ENCODE measurements at regions not wholly inside any gene's neighbourhood (a gene's known extent, or its start where the extent isn't known, plus 50 kb on each side); places are given as distances from the start of the nearest gene placed in this dataset.

DNA sequence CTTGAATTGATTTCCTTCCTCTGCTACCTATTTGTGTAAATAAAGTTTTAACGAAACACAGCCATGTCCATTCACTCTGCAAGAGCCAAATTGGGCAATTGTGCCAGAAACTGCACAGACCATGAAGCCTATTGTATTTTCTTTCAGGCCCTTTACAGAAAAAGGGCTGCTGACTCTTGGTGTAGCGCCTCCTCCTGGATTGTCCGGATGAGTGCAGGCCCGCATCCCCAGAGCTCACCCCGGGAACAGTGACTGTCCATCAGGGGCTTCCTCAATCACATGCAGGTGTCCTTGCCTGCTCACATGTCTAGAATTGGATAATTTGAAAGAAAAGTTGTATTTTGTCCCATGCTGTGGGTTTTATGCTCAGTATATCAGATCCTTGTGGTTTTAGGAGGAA is 1282.2 kb downstream of the AACS start:
- TF ChIP-seq, protein P1, sequence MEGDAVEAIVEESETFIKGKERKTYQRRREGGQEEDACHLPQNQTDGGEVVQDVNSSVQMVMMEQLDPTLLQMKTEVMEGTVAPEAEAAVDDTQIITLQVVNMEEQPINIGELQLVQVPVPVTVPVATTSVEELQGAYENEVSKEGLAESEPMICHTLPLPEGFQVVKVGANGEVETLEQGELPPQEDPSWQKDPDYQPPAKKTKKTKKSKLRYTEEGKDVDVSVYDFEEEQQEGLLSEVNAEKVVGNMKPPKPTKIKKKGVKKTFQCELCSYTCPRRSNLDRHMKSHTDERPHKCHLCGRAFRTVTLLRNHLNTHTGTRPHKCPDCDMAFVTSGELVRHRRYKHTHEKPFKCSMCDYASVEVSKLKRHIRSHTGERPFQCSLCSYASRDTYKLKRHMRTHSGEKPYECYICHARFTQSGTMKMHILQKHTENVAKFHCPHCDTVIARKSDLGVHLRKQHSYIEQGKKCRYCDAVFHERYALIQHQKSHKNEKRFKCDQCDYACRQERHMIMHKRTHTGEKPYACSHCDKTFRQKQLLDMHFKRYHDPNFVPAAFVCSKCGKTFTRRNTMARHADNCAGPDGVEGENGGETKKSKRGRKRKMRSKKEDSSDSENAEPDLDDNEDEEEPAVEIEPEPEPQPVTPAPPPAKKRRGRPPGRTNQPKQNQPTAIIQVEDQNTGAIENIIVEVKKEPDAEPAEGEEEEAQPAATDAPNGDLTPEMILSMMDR (IDR thresholded peaks at IDR 0.05 in 4 of 5, conservative IDR thresholded peaks at IDR 0.05 in 1 of 5): no peak
- no peak for TF ChIP-seq POLR2A (IDR thresholded peaks at IDR 0.05)

Measured in gastrocnemius medialis (tissue), 4 donors.